ENCODE measurements at regions not wholly inside any gene's neighbourhood (a gene's known extent, or its start where the extent isn't known, plus 50 kb on each side); places are given as distances from the start of the nearest gene placed in this dataset.
"Not testable (repeated sequence)": the region's sequence is repeated elsewhere in the genome, so short reads cannot be mapped to it uniquely, and the experiment has no call there.

DNA sequence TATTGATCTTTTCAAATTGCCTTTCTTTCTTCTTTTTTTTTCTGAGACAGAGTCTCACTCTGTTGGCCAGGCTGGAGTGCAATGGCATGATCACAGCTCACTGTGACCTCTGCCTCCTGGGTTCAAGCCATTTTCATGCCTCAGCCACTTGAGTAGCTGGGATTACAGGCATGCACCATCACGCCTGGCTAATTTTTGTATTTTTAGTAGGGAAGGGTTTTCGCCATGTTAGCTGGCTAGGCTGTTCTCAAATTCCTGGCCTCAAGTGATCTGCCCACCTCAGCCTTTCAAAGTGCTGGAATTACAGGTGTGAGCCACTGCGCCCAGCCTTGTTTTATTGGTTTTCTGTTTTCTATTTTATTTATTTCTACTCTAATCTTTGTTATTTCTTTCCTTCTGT lies 82.7 kb upstream of the NUDT6 start:
- H3K9ac ChIP-seq (ENCODE audit: low read length); H3K27ac ChIP-seq (ENCODE audit: low read depth, low read length); H3K27me3 ChIP-seq (ENCODE audit: control insufficient read depth, insufficient read depth, low read length); H3K4me1 ChIP-seq (ENCODE audit: control insufficient read depth, insufficient read depth, low read length); H3K4me3 ChIP-seq (ENCODE audit: low read length); H3K36me3 ChIP-seq (ENCODE audit: control insufficient read depth, insufficient read depth, low read length): not testable (repeated sequence)

DNA sequence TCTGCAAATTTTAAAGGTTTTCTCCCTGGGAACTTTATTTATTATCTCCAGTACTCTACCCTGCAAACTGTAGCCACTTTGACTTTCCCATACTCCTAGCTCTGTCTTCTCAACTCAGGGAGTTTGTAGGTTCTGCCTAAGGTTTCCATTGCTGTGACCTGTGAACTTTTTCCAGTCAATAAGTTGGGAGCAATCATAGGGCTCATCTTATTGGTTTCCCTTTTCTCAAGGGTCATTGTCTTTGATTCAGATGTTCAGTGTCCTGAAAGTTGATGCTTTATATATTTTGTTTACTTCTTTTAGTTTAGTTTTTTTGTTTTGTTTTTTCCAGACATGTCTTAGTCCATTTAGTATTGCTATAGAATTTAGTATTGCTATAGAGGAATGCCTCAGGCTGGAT lies 85.3 kb upstream of the NUDT6 start:
- Histone ChIP-seq H3K27ac (ENCODE audit: low read depth, low read length) (no peak overlapping the region), H3K4me1 (ENCODE audit: control insufficient read depth, insufficient read depth, low read length) (no peaks in the 10 kb centered on the region), H3K4me3 (ENCODE audit: low read length) (no peak overlapping the region), H3K36me3 (ENCODE audit: control insufficient read depth, insufficient read depth, low read length) (no peaks in the 10 kb centered on the region), H3K9ac (ENCODE audit: low read length) (no peak overlapping the region), H3K27me3 (ENCODE audit: control insufficient read depth, insufficient read depth, low read length) (no peaks in the 10 kb centered on the region)

DNA sequence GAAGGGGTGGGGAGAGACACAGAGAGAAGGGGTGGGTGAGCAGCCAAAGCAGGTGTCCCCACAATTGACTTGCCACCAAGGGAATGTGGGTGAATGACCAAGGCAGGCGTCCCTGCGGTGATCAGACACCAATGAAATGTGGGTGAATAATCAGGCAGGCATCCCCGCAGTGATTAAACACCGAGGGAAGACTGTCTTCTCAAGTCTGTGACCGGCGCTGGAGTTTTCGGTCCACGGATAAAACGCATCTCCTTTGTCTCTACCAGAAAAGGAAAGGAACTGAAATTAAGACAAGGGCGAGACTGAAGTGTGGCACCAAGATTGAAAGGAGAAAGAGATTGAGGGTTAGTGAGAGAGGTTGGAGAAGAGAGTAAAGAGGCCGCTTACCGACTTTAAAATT lies 90.0 kb upstream of the NUDT6 start:
- not testable (repeated sequence) for H3K27ac ChIP-seq (ENCODE audit: low read depth, low read length); H3K9ac ChIP-seq (ENCODE audit: low read length); H3K4me1 ChIP-seq (ENCODE audit: control insufficient read depth, insufficient read depth, low read length); H3K4me3 ChIP-seq (ENCODE audit: low read length); H3K36me3 ChIP-seq (ENCODE audit: control insufficient read depth, insufficient read depth, low read length); H3K27me3 ChIP-seq (ENCODE audit: control insufficient read depth, insufficient read depth, low read length)

DNA sequence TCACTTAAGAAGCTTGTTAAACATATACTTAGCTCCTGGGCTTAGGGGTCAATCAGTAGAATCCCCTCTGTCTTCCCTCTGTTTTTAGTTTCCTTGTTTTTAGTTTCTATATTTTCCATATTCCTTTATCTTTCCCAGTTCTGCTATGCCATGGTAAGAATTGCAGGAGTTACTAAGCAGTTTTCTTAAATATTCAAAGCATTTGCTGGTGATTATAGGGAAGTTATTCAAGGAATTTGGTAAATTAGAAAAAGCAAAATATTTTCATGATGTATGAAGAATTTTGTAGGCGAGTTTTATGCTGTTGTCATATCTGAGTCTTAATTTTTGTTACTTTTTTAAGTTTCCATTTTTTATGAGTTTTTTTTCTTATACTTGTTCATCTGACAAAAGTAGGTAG lies 91.6 kb upstream of the NUDT6 start:
- Histone ChIP-seq H3K4me1 (ENCODE audit: control insufficient read depth, insufficient read depth, low read length) (no peaks in the 10 kb centered on the region), H3K27ac (ENCODE audit: low read depth, low read length) (no peak overlapping the region), H3K4me3 (ENCODE audit: low read length) (no peak overlapping the region), H3K9ac (ENCODE audit: low read length) (no peak overlapping the region), H3K27me3 (ENCODE audit: control insufficient read depth, insufficient read depth, low read length) (no peaks in the 10 kb centered on the region), H3K36me3 (ENCODE audit: control insufficient read depth, insufficient read depth, low read length) (no peaks in the 10 kb centered on the region)

DNA sequence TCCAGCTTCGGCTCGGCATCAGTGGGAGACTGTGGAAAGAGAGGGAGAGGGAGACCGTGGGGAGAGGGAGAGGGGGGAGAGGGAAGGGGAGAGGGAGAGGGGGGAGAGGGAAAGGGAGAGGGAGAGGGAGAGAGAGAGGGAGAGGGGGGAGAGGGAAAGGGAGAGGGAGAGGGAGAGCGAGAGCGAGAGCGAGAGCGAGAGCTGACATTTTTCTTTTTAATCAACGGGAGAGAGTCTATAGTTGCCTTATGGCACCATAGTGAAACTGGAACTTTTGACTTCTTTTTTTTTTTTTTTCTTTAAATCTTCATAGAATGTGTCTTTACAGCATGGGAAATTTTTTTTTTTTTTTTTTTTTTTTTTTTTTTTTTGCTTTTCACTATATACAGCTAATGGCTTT lies 94.7 kb upstream of the NUDT6 start:
- H3K36me3 ChIP-seq (ENCODE audit: control insufficient read depth, insufficient read depth, low read length) = no peaks in the 10 kb centered on the region
- no peak overlapping the region for H3K27ac ChIP-seq (ENCODE audit: low read depth, low read length)
- H3K9ac ChIP-seq (ENCODE audit: low read length) = no peak overlapping the region

DNA sequence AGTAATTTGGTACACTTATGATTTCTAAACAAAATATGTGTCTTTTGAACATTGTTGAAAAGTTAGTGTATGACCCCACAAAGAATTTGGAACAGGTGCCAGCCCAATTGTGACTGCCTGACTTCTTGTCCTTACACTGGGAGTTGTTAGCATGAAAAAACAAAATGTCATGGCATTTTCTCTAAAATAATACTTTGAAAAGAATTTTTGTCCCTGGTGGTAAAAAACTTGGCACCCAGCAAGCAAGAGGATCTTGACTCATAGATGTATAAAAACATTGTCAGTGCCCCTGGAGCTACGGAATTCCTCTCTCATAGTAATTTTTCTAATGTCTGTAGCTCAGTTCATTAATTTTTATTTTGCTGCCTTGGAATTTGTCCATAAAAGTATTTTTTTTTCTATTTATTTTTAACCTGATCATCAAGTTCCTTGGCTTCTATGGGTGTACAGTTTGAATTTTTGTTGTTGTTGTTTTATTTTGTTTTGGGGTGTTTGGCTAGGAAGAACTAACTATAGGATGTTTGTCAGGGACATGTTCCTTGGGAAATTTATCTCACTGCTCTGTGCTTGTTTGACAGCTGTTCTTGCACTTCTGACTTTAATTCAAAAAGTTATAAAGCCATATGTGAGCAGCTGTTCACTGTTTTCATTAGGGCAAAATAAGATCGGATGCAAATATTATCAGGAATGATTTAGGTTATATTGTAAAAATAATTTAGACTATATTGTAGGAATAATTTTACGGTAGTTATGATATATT lies 95.4 kb upstream of the NUDT6 start:
- H3K36me3 ChIP-seq (ENCODE audit: control insufficient read depth, insufficient read depth, low read length) = no peaks in the 10 kb centered on the region
- H3K27me3 ChIP-seq (ENCODE audit: control insufficient read depth, insufficient read depth, low read length) = no peaks in the 10 kb centered on the region
- H3K27ac ChIP-seq (ENCODE audit: low read depth, low read length) = no peak overlapping the region
- H3K4me1 ChIP-seq (ENCODE audit: control insufficient read depth, insufficient read depth, low read length) = no peaks in the 10 kb centered on the region
- H3K9ac ChIP-seq (ENCODE audit: low read length) = no peak overlapping the region
- no peak overlapping the region for H3K4me3 ChIP-seq (ENCODE audit: low read length)

More for the DNA sequence above, 94.7 kb upstream of the NUDT6 start:
- Histone ChIP-seq H3K4me1 (ENCODE audit: control insufficient read depth, insufficient read depth, low read length) (no peaks in the 10 kb centered on the region), H3K27me3 (ENCODE audit: control insufficient read depth, insufficient read depth, low read length) (no peaks in the 10 kb centered on the region), H3K4me3 (ENCODE audit: low read length) (no peak overlapping the region)

DNA sequence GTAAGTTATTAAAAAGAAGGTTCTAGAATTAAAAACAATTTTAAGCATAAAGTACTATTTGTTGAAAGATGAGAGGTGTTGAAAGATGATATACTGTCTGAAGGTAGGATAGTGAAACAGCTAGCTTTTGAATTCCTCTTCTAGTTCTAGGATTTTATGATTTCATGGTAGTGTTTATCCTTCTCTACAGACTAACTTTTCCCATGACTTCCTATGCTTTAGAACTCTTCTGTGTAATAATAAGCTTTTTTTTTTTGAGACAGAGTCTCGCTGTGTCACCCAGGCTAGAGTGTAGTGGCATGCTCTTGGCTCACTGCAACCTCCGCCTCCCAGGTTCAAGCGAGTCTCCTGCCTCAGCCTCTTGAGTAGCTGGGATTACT lies 96.0 kb upstream of the NUDT6 start:
- Histone ChIP-seq H3K4me1 (ENCODE audit: control insufficient read depth, insufficient read depth, low read length) (no peaks in the 10 kb centered on the region), H3K27ac (ENCODE audit: low read depth, low read length) (no peak overlapping the region), H3K4me3 (ENCODE audit: low read length) (no peak overlapping the region), H3K9ac (ENCODE audit: low read length) (no peak overlapping the region), H3K36me3 (ENCODE audit: control insufficient read depth, insufficient read depth, low read length) (no peaks in the 10 kb centered on the region), H3K27me3 (ENCODE audit: control insufficient read depth, insufficient read depth, low read length) (no peaks in the 10 kb centered on the region)

DNA sequence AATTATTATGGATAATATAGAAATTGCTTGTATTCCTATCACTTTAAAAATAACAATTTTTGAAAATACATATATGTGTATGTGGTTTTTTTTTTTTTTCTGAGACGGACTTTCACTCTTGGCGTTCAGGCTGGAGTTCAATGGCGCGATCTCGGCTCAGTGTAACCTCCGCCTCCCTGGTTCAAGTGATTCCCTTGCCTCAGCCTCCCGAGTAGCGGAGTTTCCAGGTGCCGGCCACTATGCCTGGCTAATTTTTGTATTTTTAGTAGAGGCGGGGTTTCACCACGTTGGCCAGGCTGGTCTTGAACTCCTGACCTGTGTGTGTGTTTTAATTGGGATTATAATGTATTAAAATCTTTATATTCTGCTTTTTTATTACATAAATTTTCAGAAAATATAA lies 97.9 kb upstream of the NUDT6 start:
- Histone ChIP-seq H3K9ac (ENCODE audit: low read length) (no peak overlapping the region), H3K36me3 (ENCODE audit: control insufficient read depth, insufficient read depth, low read length) (no peaks in the 10 kb centered on the region), H3K4me3 (ENCODE audit: low read length) (no peak overlapping the region), H3K4me1 (ENCODE audit: control insufficient read depth, insufficient read depth, low read length) (no peaks in the 10 kb centered on the region), H3K27ac (ENCODE audit: low read depth, low read length) (no peak overlapping the region), H3K27me3 (ENCODE audit: control insufficient read depth, insufficient read depth, low read length) (no peaks in the 10 kb centered on the region)

DNA sequence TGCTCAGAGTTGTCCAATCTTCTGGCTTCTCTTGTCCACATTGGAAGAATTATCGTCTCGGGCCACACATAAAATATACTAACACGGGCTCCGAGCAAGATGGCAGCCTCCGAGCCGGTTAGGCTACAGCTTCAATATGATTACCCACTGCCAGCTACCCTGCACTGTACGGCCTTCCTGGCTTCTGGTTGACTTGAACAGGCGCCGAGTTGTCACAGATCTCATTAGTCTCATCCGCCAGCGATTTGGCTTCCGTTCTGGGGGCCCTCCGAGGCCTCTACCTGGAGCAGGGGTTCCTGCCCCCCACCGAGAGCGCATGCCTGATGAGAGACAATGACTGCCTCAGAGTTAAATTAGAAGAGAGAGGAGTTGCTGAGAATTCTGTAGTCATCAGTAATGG lies 101.2 kb upstream of the NUDT6 start:
- Histone ChIP-seq H3K9ac (ENCODE audit: low read length) (no peak overlapping the region), H3K4me1 (ENCODE audit: control insufficient read depth, insufficient read depth, low read length) (peaks cover 4% of the 10 kb centered on the region), H3K27ac (ENCODE audit: low read depth, low read length) (no peak overlapping the region), H3K36me3 (ENCODE audit: control insufficient read depth, insufficient read depth, low read length) (no peaks in the 10 kb centered on the region), H3K27me3 (ENCODE audit: control insufficient read depth, insufficient read depth, low read length) (no peaks in the 10 kb centered on the region), H3K4me3 (ENCODE audit: low read length) (no peak overlapping the region)

DNA sequence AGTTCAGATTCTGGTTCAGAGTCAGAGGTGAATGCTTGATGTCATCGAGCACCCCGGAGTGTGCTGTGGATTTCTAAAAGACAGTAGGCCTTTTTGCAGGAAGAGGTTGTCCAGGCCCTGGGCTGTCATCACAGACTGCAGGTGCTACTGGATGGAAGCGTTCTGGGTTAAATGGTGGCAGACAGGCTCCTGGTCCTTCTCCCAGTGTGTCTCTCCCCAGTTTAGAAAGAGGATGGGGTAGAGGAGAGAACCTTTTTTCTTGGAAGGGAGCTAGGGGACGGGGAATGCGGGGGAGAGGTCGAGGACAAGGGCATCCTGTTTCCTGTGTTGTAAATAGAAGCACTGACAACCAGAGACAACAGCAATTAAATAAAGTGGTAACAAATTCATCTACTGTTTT lies 102.3 kb upstream of the NUDT6 start:
- Histone ChIP-seq H3K9ac (ENCODE audit: low read length) (no peak overlapping the region), H3K36me3 (ENCODE audit: control insufficient read depth, insufficient read depth, low read length) (no peaks in the 10 kb centered on the region), H3K27ac (ENCODE audit: low read depth, low read length) (no peak overlapping the region), H3K4me3 (ENCODE audit: low read length) (no peak overlapping the region), H3K27me3 (ENCODE audit: control insufficient read depth, insufficient read depth, low read length) (no peaks in the 10 kb centered on the region), H3K4me1 (ENCODE audit: control insufficient read depth, insufficient read depth, low read length) (peaks cover 4% of the 10 kb centered on the region)

DNA sequence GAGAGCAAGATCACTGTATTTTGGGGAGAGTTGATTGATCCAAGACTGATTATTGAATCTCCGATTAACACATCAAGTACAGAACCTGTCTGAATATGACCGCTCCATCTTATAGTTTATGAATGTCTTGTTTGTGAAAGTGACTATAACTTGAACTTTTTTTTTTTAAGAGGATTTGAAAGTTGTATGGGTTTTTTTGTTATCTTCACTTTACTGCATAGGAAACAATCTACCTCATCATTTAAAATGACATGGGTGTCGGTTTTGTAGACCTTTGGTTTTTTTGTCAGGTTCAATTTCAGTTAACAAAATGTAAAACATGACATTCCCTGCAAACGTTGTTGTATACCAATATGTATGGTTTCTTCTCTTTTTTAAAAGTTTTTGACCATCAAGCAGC lies 103.0 kb upstream of the NUDT6 start:
- H3K4me1 ChIP-seq (ENCODE audit: control insufficient read depth, insufficient read depth, low read length) = peaks cover 4% of the 10 kb centered on the region
- no peaks in the 10 kb centered on the region for H3K36me3 ChIP-seq (ENCODE audit: control insufficient read depth, insufficient read depth, low read length)
- H3K27ac ChIP-seq (ENCODE audit: low read depth, low read length) = no peak overlapping the region
- no peaks in the 10 kb centered on the region for H3K27me3 ChIP-seq (ENCODE audit: control insufficient read depth, insufficient read depth, low read length)
- no peak overlapping the region for H3K9ac ChIP-seq (ENCODE audit: low read length)
- H3K4me3 ChIP-seq (ENCODE audit: low read length) = no peak overlapping the region

DNA sequence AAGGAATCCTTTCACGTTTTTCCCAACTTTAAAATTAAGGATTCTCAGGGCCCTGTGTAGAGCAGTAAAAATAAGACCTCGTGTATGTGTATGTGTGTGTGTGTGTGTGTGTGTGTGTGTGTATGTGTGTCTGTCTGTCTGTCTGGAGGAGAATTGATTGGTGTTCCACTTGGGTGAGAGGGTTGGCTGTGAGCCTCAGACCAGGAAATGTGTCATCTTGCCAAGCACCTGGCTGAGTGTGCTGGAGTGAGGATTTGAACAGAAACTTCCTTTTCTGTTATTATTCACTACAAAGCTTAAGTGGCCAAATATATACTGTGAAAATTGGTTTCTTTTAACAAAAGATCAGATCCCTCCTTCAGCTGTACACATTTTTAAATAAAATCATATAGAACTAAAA lies 103.6 kb upstream of the NUDT6 start:
- H3K27ac ChIP-seq (ENCODE audit: low read depth, low read length); H3K4me3 ChIP-seq (ENCODE audit: low read length); H3K4me1 ChIP-seq (ENCODE audit: control insufficient read depth, insufficient read depth, low read length); H3K27me3 ChIP-seq (ENCODE audit: control insufficient read depth, insufficient read depth, low read length); H3K36me3 ChIP-seq (ENCODE audit: control insufficient read depth, insufficient read depth, low read length); H3K9ac ChIP-seq (ENCODE audit: low read length): not testable (repeated sequence)

DNA sequence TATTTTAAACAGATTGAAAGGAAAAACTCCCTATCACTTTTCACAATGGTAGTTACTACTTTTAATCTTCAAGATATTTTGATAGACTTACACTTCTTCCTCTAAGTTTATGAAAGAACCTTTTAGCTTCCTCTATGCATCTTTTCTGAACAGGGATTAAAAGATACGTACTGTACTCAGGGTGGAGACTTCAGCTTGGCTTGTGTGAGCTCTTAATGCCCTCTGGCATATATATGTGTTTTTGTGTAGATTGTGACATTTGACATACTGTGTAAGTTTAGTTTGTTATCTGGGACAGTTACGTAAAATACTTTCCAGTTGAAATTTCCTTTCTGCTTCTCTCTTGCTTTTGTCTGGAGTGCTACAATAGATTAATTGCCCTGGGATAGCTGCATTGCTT lies 109.3 kb upstream of the NUDT6 start:
- no peaks in the 10 kb centered on the region for H3K4me1 ChIP-seq (ENCODE audit: control insufficient read depth, insufficient read depth, low read length)
- no peak overlapping the region for H3K4me3 ChIP-seq (ENCODE audit: low read length)
- H3K9ac ChIP-seq (ENCODE audit: low read length) = no peak overlapping the region
- H3K36me3 ChIP-seq (ENCODE audit: control insufficient read depth, insufficient read depth, low read length) = no peaks in the 10 kb centered on the region
- H3K27me3 ChIP-seq (ENCODE audit: control insufficient read depth, insufficient read depth, low read length) = no peaks in the 10 kb centered on the region
- H3K27ac ChIP-seq (ENCODE audit: low read depth, low read length) = no peak overlapping the region

Data from rectal smooth muscle tissue (tissue), 1 donor.